HG03139 (cell line): ENCODE measurements at regions not wholly inside any gene's neighbourhood (a gene's known extent, or its start where the extent isn't known, plus 50 kb on each side); places are given as distances from the start of the nearest gene placed in this dataset.
A peak's percentile ranks its signal among the peaks of the same experiment; 100 is the strongest.
"Not testable (repeated sequence)": the region's sequence is repeated elsewhere in the genome, so short reads cannot be mapped to it uniquely, and the experiment has no call there.

Experiments used
- ATAC-seq: cut with Tn5 transposase; IDR thresholded peaks from one replicate; pipeline ENCODE4 v1.9.1; 2021; ENCODE audit not compliant: unreplicated experiment

GRCh38 chr1:83520797-83521196 lies 478.1 kb downstream of the TTLL7 start:
- no peak for ATAC-seq

- ATAC-seq = no peak
Measured at GRCh38 chr1:83516369-83516768, 482.6 kb downstream of the TTLL7 start.

GRCh38 chr1:83515578-83516154 lies 483.3 kb downstream of the TTLL7 start:
- no peak for ATAC-seq

GRCh38 chr1:83512373-83513193 lies 486.3 kb downstream of the TTLL7 start:
- no peak for ATAC-seq

GRCh38 chr1:83511146-83511726 lies 487.7 kb downstream of the TTLL7 start:
- ATAC-seq = no peak

- no peak for ATAC-seq
Measured at GRCh38 chr1:83509301-83509781, 489.6 kb downstream of the TTLL7 start.

- peak; percentile 98 for ATAC-seq
Measured at GRCh38 chr1:83508485-83509151, 490.3 kb downstream of the TTLL7 start.

- ATAC-seq = no peak
Measured at GRCh38 chr1:83505148-83505547, 493.8 kb downstream of the TTLL7 start.

GRCh38 chr1:83503153-83503552 lies 495.8 kb downstream of the TTLL7 start:
- no peak for ATAC-seq

GRCh38 chr1:83500987-83501591 lies 497.8 kb downstream of the TTLL7 start:
- ATAC-seq = peak; percentile 86

GRCh38 chr1:83500531-83500930 lies 498.4 kb downstream of the TTLL7 start:
- no peak for ATAC-seq

GRCh38 chr1:83499998-83500397 lies 498.9 kb downstream of the TTLL7 start:
- ATAC-seq = peak; percentile 41

- ATAC-seq = no peak
Measured at GRCh38 chr1:83497563-83497962, 501.4 kb downstream of the TTLL7 start.

GRCh38 chr1:83495560-83495959 lies 503.4 kb downstream of the TTLL7 start:
- ATAC-seq = no peak

- no peak for ATAC-seq
Measured at GRCh38 chr1:83493633-83494032, 505.3 kb downstream of the TTLL7 start.

GRCh38 chr1:83491930-83492329 lies 507.0 kb downstream of the TTLL7 start:
- no peak for ATAC-seq

GRCh38 chr1:83490988-83491387 lies 507.9 kb downstream of the TTLL7 start:
- ATAC-seq = no peak

GRCh38 chr1:83488105-83488504 lies 510.8 kb downstream of the TTLL7 start:
- peak; percentile 77 for ATAC-seq

GRCh38 chr1:83487460-83487859 lies 511.5 kb downstream of the TTLL7 start:
- not testable (repeated sequence) for ATAC-seq

- ATAC-seq = not testable (repeated sequence)
Measured at GRCh38 chr1:83485314-83486019, 513.5 kb downstream of the TTLL7 start.
